ENCODE measurements at regions not wholly inside any gene's neighbourhood (a gene's known extent, or its start where the extent isn't known, plus 50 kb on each side); places are given as distances from the start of the nearest gene placed in this dataset.
A peak's percentile ranks its signal among the peaks of the same experiment; 100 is the strongest.

GRCh38 chr16:6016530-6017184 is 919.1 kb upstream of the EEF2KMT start:
- no peak for ATAC-seq (ENCODE audit: insufficient read depth, low FRiP score)
- peaks cover 20 to 39% (median 21%) of the 10 kb centered on the region in 3 donors for H3K27me3 ChIP-seq (ENCODE audit: control insufficient read depth in 3 of 3, insufficient read depth in 3 of 3, low read length in 2 of 3)
- H3K4me1 ChIP-seq (ENCODE audit: control insufficient read depth in 5 of 5, insufficient read depth in 5 of 5, low read length in 5 of 5): peaks cover 0 to 4% (median 0%) of the 10 kb centered on the region in 5 donors
- 16 to 20% methylated on average over 2 of the region's 2 CpGs for WGBS, 2 donors
- H3K9me3 ChIP-seq (ENCODE audit: control insufficient read depth in 4 of 4, insufficient read depth in 3 of 4, low read length in 3 of 4): peaks cover 0 to 5% (median 2%) of the 10 kb centered on the region in 4 donors
- TF ChIP-seq, protein P1, sequence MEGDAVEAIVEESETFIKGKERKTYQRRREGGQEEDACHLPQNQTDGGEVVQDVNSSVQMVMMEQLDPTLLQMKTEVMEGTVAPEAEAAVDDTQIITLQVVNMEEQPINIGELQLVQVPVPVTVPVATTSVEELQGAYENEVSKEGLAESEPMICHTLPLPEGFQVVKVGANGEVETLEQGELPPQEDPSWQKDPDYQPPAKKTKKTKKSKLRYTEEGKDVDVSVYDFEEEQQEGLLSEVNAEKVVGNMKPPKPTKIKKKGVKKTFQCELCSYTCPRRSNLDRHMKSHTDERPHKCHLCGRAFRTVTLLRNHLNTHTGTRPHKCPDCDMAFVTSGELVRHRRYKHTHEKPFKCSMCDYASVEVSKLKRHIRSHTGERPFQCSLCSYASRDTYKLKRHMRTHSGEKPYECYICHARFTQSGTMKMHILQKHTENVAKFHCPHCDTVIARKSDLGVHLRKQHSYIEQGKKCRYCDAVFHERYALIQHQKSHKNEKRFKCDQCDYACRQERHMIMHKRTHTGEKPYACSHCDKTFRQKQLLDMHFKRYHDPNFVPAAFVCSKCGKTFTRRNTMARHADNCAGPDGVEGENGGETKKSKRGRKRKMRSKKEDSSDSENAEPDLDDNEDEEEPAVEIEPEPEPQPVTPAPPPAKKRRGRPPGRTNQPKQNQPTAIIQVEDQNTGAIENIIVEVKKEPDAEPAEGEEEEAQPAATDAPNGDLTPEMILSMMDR (IDR thresholded peaks at IDR 0.05; ENCODE audit: control extremely low read depth, extremely low read depth): no peak
- no peaks in the 10 kb centered on the region for H3K36me3 ChIP-seq (ENCODE audit: control insufficient read depth in 4 of 4, insufficient read depth in 4 of 4, low read length in 4 of 4)
- no peak overlapping the region for H3K4me3 ChIP-seq
- no peak overlapping the region for H3K27ac ChIP-seq (ENCODE audit: low read depth in 1 of 2, low read length in 1 of 2)
- no peak overlapping the region for H3K9ac ChIP-seq (ENCODE audit: insufficient read depth in 1 of 2, low read length in 2 of 2)
- DNase-seq: peak in 2 of 3 donors; percentile 19 to 51

- Histone ChIP-seq H3K4me3 (no peak overlapping the region), H3K36me3 (ENCODE audit: control insufficient read depth in 4 of 4, insufficient read depth in 4 of 4, low read length in 4 of 4) (no peaks in the 10 kb centered on the region), H3K9ac (ENCODE audit: insufficient read depth in 1 of 2, low read length in 2 of 2) (no peak overlapping the region), H3K27me3 (ENCODE audit: control insufficient read depth in 3 of 3, insufficient read depth in 3 of 3, low read length in 2 of 3) (peaks cover 0 to 6% (median 4%) of the 10 kb centered on the region in 3 donors), H3K27ac (ENCODE audit: low read depth in 1 of 2, low read length in 1 of 2) (no peak overlapping the region), H3K9me3 (ENCODE audit: control insufficient read depth in 4 of 4, insufficient read depth in 3 of 4, low read length in 3 of 4) (peaks cover 0 to 5% (median 1%) of the 10 kb centered on the region in 4 donors), H3K4me1 (ENCODE audit: control insufficient read depth in 5 of 5, insufficient read depth in 5 of 5, low read length in 5 of 5) (no peaks in the 10 kb centered on the region)
- DNase-seq: no peak
- TF ChIP-seq, protein P1 (IDR thresholded peaks at IDR 0.05; ENCODE audit: control extremely low read depth, extremely low read depth): no peak
- 51% methylated on average over 1 of the region's 1 CpG for WGBS, 2 donors
- no peak for ATAC-seq (ENCODE audit: insufficient read depth, low FRiP score)
Measured at GRCh38 chr16:6012716-6013115, 915.1 kb upstream of the EEF2KMT start.

DNA sequence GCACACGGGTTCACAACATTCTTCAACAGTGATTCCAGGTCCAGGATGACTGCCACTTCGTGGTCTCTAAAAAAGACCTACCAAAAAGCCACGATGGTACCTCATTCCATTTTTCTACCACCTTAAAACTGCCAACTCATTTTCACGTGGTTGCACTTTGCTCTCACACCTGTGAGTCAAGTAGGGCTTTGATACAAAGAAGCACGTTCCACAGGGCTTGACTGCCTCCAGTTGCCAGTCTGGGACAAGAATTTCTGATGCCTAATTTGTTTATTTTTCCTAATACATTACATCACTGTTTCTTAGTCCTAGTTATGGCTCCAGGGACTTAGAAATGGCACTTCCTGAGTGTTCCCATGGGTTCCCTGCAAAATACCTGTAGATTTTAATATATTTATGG is 911.6 kb upstream of the EEF2KMT start:
- H3K4me3 ChIP-seq: no peak overlapping the region
- H3K9ac ChIP-seq (ENCODE audit: insufficient read depth in 1 of 2, low read length in 2 of 2): no peak overlapping the region
- DNase-seq: no peak
- H3K27ac ChIP-seq (ENCODE audit: low read depth in 1 of 2, low read length in 1 of 2): no peak overlapping the region
- ATAC-seq (ENCODE audit: insufficient read depth, low FRiP score): no peak
- H3K27me3 ChIP-seq (ENCODE audit: control insufficient read depth in 3 of 3, insufficient read depth in 3 of 3, low read length in 2 of 3): no peaks in the 10 kb centered on the region
- H3K9me3 ChIP-seq (ENCODE audit: control insufficient read depth in 4 of 4, insufficient read depth in 3 of 4, low read length in 3 of 4): peaks cover 0 to 5% (median 1%) of the 10 kb centered on the region in 4 donors
- no peaks in the 10 kb centered on the region for H3K36me3 ChIP-seq (ENCODE audit: control insufficient read depth in 4 of 4, insufficient read depth in 4 of 4, low read length in 4 of 4)
- no peaks in the 10 kb centered on the region for H3K4me1 ChIP-seq (ENCODE audit: control insufficient read depth in 5 of 5, insufficient read depth in 5 of 5, low read length in 5 of 5)
- TF ChIP-seq, protein P1 (IDR thresholded peaks at IDR 0.05; ENCODE audit: control extremely low read depth, extremely low read depth): no peak
- WGBS, 2 donors: 43 to 63% methylated on average over 5 of the region's 5 CpGs

DNA sequence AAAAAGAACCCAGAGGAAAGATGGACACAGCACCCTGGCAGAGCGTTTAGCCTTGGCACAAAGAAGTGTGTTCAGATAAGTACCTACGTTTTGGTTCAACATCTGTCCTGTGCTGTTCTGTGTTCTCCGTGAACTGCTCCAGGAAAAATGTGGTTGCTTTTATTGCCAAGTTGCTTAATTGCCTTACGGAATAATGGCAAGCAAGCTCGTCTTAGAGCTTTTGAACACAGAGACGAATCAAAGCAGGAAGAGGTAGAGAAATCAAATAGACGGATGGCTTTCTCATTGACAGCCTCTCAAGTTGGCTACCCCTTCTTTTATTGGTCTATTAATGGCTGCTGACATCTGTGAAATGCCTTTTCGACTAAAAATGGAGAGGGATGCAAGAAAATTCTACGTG is 911.1 kb upstream of the EEF2KMT start:
- H3K36me3 ChIP-seq (ENCODE audit: control insufficient read depth in 4 of 4, insufficient read depth in 4 of 4, low read length in 4 of 4): no peaks in the 10 kb centered on the region
- no peak overlapping the region for H3K27ac ChIP-seq (ENCODE audit: low read depth in 1 of 2, low read length in 1 of 2)
- peaks cover 0 to 5% (median 1%) of the 10 kb centered on the region in 4 donors for H3K9me3 ChIP-seq (ENCODE audit: control insufficient read depth in 4 of 4, insufficient read depth in 3 of 4, low read length in 3 of 4)
- no peak for ATAC-seq (ENCODE audit: insufficient read depth, low FRiP score)
- no peak overlapping the region for H3K4me3 ChIP-seq
- H3K9ac ChIP-seq (ENCODE audit: insufficient read depth in 1 of 2, low read length in 2 of 2): no peak overlapping the region
- DNase-seq: no peak
- TF ChIP-seq, protein P1 (IDR thresholded peaks at IDR 0.05; ENCODE audit: control extremely low read depth, extremely low read depth): no peak
- 45 to 56% methylated on average over 9 of the region's 9 CpGs for WGBS, 2 donors
- no peaks in the 10 kb centered on the region for H3K27me3 ChIP-seq (ENCODE audit: control insufficient read depth in 3 of 3, insufficient read depth in 3 of 3, low read length in 2 of 3)
- no peaks in the 10 kb centered on the region for H3K4me1 ChIP-seq (ENCODE audit: control insufficient read depth in 5 of 5, insufficient read depth in 5 of 5, low read length in 5 of 5)

All from lung (tissue), 11 donors.